GM21619 (cell line): ENCODE measurements at regions not wholly inside any gene's neighbourhood (a gene's known extent, or its start where the extent isn't known, plus 50 kb on each side); places are given as distances from the start of the nearest gene placed in this dataset.
"Not testable (repeated sequence)": the region's sequence is repeated elsewhere in the genome, so short reads cannot be mapped to it uniquely, and the experiment has no call there.

Experiments used
- ATAC-seq: cut with Tn5 transposase; IDR thresholded peaks from one replicate; pipeline ENCODE4 v1.9.1; 2021; ENCODE audit not compliant: unreplicated experiment

DNA sequence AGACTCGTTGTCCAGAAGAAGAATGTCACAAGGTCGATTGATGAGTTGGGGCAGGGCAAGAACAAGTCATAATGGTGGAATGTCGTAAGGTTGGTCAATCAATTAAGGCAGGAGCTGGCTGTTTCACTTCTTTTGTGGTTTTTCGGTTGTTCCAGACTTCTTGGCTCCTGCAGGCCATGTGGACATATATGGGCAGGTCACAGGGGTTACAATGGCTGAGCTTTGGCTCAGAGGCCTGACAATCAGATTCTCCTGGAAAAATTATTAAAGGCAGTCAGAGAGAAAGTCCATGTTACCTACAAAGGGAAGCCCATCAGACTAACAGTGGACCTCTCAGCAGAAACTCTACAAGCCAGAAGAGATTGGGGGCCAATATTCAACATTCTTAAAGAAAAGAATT, 785.3 kb downstream of the METTL4 start:
- not testable (repeated sequence) for ATAC-seq

DNA sequence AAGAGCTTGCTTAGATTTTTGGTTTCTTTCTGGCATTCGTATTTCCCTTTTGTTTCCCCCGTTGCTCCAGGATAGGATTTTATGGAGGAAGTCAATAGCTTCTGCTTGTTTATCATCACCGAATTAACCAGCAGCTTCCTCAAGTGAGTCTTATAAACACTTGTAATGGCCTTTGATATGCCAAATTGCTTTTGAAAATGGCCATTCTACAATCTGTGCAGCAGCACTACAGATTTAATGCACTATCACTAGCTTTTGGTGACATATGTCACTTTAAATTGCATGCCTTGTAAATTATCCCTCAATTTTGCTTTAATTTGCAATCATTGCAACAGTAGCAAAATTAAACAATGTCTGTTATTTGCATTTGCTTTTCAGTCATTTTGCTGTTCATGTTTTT, 774.7 kb downstream of the METTL4 start:
- no peak for ATAC-seq

GRCh38 chr18:1797235-1797634, 774.1 kb downstream of the METTL4 start:
- ATAC-seq = no peak

DNA sequence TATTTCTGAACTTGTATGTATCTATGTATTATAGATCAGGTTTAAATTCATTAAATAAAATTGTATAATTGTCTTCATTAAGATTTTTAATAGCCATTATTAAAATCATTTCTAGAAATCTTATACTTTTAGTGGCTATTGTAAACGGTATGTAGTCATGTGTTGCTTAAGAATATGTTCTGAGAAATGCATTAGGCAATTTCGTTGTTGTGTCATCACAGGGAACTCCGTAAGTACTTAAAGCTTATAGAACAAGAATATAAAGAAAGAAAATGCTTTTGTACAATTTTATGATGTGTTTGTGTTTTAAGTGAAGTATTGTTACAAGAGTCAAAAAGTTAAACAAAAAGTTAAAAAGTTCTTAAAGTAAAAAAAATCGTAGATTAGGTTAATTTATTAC, 765.8 kb downstream of the METTL4 start:
- ATAC-seq = no peak

DNA sequence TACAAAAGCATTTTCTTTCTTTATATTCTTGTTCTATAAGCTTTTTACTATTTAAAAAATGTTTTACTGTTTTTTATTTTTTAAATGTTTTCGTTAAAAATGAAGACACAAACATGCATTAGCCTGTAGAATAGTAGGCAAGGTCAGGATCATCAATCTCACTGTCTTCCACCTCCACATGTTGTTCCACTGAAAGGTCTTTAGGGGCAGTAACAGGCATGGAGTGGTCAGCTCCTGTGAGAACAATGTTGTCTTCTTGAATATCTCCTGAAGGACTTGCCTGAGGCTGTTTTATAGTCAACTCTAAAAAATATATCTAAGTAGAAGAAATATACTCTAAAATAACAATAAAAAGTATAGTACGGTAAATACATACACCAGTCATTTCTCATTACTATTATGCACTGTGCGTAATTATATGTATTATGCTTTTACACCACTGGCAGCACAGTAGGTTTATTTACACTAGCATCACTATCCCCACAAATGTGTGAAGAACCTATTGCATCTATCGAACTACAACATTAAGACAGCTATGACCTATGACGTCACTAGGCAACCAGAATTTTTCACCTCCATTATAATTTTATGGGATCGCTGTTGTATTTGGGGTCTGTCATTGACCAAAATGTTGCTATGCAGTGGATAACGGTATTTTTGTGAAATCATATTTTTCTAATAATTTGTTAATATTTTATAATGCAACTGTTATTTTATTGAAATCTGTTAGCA, 764.3 kb downstream of the METTL4 start:
- no peak for ATAC-seq

- no peak for ATAC-seq
Measured at GRCh38 chr18:1811282-1811681, 760.0 kb downstream of the METTL4 start.

- ATAC-seq = no peak
Measured at GRCh38 chr18:1825296-1825695, 746.0 kb downstream of the METTL4 start.

DNA sequence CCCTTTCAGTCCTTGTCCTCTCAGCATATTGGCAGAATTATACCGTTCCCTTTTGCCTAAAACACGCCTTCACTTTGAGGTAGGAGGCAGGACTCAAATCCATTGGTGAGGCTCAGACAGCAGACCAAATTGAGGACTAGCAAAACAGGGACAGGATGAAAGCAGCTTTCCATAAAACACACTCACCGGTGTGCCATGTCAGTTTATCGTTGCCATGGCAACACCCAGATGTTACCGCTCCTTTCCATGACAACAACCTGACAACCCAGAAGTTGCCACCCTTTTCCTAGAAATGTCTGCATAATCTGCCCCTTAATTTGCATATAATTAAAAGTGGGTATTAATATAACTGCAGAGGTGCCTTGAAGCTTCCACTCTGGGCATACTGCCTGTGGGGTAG, 730.4 kb downstream of the METTL4 start:
- ATAC-seq = no peak

DNA sequence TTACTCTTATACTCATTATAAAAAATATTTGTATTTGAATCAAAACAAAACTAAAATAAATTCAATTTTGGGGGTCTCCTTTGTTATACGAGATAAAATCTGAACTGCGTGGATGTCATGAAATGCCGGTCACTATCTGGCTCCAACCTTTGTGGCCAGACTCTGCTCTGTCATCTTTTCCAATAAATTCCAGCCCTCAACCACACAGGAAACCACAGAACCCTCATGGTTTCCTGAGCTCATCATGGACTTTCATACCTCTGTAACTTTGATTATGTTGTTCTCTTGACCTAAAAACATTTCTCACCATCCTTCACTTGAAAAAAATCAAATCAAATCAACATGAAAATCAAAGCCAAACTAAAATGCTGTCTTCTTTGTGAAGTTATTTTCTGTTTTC, 724.7 kb downstream of the METTL4 start:
- no peak for ATAC-seq

DNA sequence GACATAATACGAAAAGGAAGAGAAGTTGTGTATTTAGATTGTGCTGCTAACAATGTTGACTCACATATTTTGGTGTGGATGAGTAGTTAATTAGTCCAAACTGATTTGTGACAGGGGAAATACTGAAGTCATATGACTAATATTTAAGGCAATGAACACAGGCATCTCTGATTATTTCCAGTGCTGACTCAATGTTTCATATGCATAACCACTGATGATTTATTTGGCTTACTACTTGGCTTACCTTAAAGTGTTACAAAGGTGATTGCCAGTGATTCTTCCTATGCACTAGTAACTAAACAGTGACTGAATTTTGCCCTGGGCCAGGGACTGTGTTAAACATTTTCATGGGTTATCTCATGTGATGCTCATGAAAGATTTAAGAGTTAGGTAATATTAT, 722.6 kb downstream of the METTL4 start:
- no peak for ATAC-seq

DNA sequence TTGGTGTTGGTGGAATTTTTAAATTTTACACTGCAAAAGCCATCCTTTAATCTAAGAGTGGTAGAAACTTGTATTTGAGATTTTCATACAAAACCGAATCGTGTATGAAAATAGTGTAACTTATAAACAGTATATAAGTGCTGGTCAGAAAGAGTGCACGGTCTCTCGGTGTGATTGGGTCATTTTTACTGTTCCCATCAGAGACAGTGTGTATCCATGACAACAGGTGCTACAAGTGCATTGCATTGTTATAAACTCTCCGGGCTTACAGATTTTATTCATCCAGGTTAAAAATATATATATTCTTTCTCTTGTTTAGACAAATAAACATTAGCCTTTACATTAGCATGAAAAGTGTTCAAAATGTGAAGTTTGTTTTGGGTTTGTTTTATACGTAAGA, 721.9 kb downstream of the METTL4 start:
- no peak for ATAC-seq

- not testable (repeated sequence) for ATAC-seq
Measured at GRCh38 chr18:1857281-1857680, 714.0 kb downstream of the METTL4 start.

DNA sequence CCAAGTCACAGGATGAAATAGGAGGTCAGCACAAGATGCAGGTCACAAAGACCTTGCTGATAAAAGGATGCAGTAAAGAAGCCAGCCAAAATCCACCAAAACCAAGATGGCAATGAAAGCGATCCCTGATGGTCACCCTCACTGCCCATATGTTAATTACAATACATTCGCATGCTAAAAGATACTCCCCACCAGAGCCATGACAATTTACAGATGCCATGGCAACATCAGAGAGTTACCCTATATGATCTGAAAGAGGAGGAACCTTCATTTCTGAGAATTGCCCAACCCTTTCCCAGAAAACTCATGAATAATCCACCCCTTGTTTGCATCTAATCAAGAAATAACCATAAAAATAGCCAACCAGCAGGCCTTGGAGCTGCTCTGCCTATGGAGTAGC, 709.8 kb downstream of the METTL4 start:
- no peak for ATAC-seq

DNA sequence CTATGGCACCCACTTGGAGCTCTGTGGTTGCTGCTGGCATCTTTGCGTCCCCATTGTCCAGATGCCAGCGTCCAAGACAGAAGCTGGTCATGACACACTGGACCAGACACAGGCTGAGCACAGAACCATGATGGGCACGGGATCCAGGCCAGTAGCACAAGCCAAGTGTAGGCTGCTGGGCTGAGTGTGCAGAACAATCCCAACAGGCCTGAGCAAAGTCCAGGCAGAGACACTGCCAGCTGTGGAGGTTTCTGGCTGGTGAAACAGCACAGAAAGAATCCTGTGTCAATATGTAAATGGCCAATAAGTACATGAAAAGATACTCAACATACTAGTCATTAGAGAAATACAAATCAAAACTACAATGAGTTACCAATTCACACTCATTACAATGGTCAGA, 705.4 kb downstream of the METTL4 start:
- ATAC-seq = no peak

GRCh38 chr18:1872274-1872673, 699.0 kb downstream of the METTL4 start:
- no peak for ATAC-seq

DNA sequence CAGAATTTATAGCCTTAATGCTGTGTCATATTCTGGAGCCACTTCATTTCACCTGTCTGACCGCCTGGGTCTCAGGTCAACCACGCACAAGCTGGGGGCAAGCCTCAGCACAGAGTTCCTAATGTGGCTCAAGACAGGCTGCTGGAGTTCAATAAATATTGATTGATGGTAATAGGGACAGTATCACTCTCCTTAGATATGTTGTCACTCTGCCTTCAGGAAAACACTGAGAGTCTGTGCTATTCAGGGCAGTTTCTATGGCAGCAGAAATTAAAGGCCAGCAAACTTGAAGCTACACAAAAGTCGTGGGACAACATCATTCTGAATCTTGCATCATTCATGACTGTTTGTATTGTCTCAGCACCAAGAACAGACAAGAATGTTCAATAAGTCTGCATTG, 696.1 kb downstream of the METTL4 start:
- no peak for ATAC-seq

GRCh38 chr18:1884623-1885022, 686.7 kb downstream of the METTL4 start:
- ATAC-seq = no peak

- ATAC-seq = no peak
Measured at GRCh38 chr18:1891641-1892040, 679.7 kb downstream of the METTL4 start.

DNA sequence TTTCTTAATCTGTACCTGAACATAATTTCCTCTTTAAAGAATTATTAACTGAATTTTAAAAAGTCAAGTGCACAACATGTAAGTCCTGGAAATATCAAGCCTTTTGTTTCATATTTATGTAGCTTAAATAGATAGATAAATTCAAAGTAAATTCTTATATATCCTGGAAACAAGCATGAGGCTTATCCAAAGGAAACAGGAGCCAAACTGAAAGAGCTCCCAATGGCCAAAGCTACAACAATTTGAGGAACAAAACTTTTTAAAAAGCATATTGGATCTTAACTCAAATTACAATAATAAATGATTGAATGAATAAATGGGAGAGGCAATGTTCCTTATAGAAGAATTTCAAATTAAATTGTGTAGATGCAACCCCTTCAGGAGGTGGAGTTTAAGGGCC, 679.1 kb downstream of the METTL4 start:
- no peak for ATAC-seq

DNA sequence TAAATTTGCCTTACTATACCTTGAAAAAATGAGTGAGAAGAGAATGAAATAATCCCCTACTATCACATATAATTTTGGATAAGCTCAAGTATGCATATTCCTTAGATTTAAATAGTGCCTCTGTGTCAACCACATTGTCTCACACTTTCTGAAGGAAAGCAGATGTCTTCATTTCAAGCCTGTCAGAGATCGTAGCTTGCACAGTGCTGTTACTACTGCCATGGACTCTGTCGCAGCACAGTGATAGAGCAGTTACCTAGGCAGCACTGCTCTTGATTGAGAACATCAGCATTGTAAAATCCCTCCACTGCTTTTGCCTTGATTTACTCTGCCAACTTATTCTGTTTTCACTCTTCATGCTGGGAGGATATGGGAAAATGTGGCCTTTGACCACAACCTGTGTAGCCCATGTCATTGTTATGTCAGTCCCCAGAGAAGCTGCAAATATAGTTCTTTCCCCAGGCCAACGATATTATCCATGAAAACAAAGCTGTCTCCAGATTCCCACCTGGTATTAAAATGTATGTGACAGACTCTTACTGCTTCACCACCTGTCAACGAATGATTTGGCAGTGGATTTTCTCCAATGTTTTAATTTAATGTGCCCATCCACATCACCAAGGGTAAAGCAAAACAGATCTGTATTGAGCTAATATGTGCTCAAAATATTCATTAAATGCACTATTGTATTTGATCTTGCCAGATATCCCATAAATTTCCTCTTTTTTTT, 675.7 kb downstream of the METTL4 start:
- no peak for ATAC-seq

- no peak for ATAC-seq
Measured at GRCh38 chr18:1906421-1906820, 664.9 kb downstream of the METTL4 start.

- no peak for ATAC-seq
Measured at GRCh38 chr18:1907470-1908206, 663.7 kb downstream of the METTL4 start.
